Loucy (cell line): ENCODE measurements at regions not wholly inside any gene's neighbourhood (a gene's known extent, or its start where the extent isn't known, plus 50 kb on each side); places are given as distances from the start of the nearest gene placed in this dataset.

Source experiments
- EZH2phosphoT487 ChIP-seq: fragments of 200-600 bp; IDR thresholded peaks from 2 replicates; pipeline ENCODE4 v1.6.1; 2018; ENCODE audit warnings: antibody characterized with exemption, mild to moderate bottlenecking, moderate library complexity, borderline replicate concordance
- TF ChIP-seq, protein P1 (sequence below): fragments of 200-600 bp; sonication (generic); conservative IDR thresholded peaks from 2 replicates; pipeline ENCODE4 v1.5.1; 2014; ENCODE audit warnings: mild to moderate bottlenecking, antibody characterized with exemption, low read length

DNA sequence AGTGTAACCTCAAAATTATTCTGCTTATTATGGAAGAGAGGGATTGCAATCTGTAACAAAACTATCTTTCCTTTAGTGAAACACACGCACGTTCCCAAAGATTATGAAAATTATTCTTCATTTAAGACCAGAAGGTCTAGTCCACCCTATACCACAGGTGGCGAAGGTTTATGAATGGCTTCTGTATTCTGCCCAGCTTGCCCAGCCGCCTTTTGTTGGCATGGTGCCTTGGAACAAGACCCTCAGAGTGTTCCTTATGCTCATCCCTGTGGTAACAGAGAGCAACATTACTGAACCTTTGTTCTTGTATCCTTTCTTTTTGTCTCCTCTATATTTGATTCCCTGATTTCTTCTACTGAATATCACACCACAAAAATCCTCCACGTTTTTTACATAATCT, 116.4 kb downstream of the FAR1 start:
- TF ChIP-seq, protein P1, sequence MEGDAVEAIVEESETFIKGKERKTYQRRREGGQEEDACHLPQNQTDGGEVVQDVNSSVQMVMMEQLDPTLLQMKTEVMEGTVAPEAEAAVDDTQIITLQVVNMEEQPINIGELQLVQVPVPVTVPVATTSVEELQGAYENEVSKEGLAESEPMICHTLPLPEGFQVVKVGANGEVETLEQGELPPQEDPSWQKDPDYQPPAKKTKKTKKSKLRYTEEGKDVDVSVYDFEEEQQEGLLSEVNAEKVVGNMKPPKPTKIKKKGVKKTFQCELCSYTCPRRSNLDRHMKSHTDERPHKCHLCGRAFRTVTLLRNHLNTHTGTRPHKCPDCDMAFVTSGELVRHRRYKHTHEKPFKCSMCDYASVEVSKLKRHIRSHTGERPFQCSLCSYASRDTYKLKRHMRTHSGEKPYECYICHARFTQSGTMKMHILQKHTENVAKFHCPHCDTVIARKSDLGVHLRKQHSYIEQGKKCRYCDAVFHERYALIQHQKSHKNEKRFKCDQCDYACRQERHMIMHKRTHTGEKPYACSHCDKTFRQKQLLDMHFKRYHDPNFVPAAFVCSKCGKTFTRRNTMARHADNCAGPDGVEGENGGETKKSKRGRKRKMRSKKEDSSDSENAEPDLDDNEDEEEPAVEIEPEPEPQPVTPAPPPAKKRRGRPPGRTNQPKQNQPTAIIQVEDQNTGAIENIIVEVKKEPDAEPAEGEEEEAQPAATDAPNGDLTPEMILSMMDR, result no peak
- no peak for TF ChIP-seq EZH2phosphoT487
